ENCODE measurements at regions not wholly inside any gene's neighbourhood (a gene's known extent, or its start where the extent isn't known, plus 50 kb on each side); places are given as distances from the start of the nearest gene placed in this dataset.

DNA sequence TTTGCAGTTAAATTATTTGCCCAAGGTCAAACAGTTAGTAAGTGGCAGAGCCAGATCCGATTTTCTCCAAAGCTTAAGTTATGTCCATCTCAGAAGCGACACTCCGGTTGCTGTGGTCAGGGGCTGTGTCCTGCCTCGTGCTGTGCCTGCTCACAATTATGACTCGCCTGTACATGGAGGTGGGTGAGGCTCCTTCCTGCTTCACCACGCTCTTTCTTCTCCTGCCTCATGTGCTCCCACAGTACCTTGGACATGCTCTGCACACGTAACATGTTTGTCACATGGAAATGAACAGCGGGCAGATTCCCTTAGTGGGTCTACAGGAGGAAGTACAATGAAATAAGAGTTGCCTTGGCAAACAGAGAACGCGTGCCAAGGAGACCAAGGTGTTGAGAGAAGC lies 62.2 kb upstream of the CCND2 start:
- TF ChIP-seq, protein P1, sequence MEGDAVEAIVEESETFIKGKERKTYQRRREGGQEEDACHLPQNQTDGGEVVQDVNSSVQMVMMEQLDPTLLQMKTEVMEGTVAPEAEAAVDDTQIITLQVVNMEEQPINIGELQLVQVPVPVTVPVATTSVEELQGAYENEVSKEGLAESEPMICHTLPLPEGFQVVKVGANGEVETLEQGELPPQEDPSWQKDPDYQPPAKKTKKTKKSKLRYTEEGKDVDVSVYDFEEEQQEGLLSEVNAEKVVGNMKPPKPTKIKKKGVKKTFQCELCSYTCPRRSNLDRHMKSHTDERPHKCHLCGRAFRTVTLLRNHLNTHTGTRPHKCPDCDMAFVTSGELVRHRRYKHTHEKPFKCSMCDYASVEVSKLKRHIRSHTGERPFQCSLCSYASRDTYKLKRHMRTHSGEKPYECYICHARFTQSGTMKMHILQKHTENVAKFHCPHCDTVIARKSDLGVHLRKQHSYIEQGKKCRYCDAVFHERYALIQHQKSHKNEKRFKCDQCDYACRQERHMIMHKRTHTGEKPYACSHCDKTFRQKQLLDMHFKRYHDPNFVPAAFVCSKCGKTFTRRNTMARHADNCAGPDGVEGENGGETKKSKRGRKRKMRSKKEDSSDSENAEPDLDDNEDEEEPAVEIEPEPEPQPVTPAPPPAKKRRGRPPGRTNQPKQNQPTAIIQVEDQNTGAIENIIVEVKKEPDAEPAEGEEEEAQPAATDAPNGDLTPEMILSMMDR (IDR thresholded peaks at IDR 0.05), result no peak
- Mint-ChIP-seq H3K27me3 (ENCODE audit: low read depth) (peaks cover 50% of the 10 kb centered on the region), H3K9me3 (ENCODE audit: low read depth) (no peaks in the 10 kb centered on the region), H3K36me3 (ENCODE audit: low read depth) (no peaks in the 10 kb centered on the region), H3K4me3 (ENCODE audit: unreplicated experiment) (no peak overlapping the region), H3K27ac (ENCODE audit: unreplicated experiment) (no peak overlapping the region), H3K4me1 (ENCODE audit: low read depth) (peaks cover 8% of the 10 kb centered on the region)
- DNase-seq (ENCODE audit: low spot score), result no peak

DNA sequence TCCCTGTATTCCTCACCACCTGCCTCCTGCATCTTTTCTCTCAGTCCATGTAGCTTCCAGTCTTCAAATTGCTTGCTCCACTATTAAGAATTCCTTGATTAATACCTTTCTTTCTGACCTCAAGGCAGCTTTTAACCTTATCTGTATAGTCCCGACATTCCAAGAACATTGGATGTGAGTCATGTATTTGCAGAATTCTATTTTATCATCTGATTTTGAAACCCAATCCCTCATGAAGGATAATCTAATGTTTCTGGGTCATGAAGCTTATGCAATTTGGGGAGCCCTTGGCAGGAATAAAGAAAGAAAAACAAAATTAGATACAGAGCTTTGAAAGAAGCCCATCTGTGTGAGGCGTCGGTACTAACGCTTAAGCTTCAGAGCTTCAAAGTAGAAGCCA lies 63.4 kb upstream of the CCND2 start:
- TF ChIP-seq, protein P1 (IDR thresholded peaks at IDR 0.05), result no peak
- peaks cover 52% of the 10 kb centered on the region for H3K27me3 Mint-ChIP-seq (ENCODE audit: low read depth)
- no peaks in the 10 kb centered on the region for H3K9me3 Mint-ChIP-seq (ENCODE audit: low read depth)
- H3K27ac Mint-ChIP-seq (ENCODE audit: unreplicated experiment), result no peak overlapping the region
- no peak overlapping the region for H3K4me3 Mint-ChIP-seq (ENCODE audit: unreplicated experiment)
- H3K36me3 Mint-ChIP-seq (ENCODE audit: low read depth), result no peaks in the 10 kb centered on the region
- peaks cover 3% of the 10 kb centered on the region for H3K4me1 Mint-ChIP-seq (ENCODE audit: low read depth)
- no peak for DNase-seq (ENCODE audit: low spot score)

DNA sequence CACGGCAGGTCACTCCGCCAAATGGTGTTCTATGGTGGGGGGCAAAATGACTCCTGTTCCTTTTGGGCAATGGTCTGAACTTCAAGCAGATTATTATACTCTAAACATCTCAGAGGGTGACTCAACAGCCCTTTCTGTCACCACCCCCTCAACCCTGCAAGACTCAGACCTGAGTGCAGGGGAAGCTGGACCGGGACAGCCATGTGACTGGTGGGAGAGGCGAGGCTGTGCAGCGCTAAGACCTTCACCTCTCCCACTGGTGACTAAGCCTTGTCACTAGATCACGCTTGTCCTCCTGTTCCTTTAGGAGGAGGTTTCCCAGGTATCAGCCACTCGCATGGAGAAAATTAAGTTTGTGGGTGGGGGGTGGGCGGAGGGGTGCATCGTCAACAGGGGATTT lies 67.1 kb upstream of the CCND2 start:
- Mint-ChIP-seq H3K4me1 (ENCODE audit: low read depth) (no peaks in the 10 kb centered on the region), H3K27me3 (ENCODE audit: low read depth) (peaks cover 63% of the 10 kb centered on the region), H3K9me3 (ENCODE audit: low read depth) (no peaks in the 10 kb centered on the region), H3K27ac (ENCODE audit: unreplicated experiment) (no peak overlapping the region), H3K36me3 (ENCODE audit: low read depth) (no peaks in the 10 kb centered on the region), H3K4me3 (ENCODE audit: unreplicated experiment) (no peak overlapping the region)
- no peak for DNase-seq (ENCODE audit: low spot score)
- TF ChIP-seq, protein P1 (IDR thresholded peaks at IDR 0.05), result no peak

DNA sequence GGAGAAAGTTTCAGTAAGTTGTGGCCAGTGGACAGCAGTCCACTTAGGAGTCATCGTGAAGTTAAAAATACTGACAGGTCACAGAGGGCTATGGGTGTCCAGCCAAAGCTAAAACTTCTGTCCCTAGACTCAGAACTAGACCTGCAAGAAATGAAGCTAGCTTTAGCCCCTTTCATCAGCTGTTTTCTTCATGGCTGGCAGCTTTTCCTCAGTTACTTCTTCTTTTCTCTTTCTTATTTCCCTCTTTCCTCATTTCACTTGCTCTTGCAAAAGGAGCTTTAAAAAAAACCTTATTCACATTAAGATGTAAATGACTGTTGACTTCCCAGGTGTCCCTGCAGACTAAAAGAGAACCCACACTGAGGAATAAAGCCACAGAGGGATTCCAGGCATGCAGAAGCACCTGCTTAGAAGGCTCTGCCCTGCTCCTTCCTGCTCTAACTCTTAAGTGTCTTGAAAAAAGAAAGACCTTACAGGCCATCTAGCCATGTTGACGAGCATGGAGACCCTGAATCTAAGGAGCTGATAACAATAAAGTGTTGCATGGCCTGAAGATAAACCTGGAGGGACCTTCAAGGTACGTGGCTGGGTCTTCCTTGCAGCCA lies 69.7 kb upstream of the CCND2 start:
- no peaks in the 10 kb centered on the region for H3K4me1 Mint-ChIP-seq (ENCODE audit: low read depth)
- peaks cover 58% of the 10 kb centered on the region for H3K27me3 Mint-ChIP-seq (ENCODE audit: low read depth)
- no peaks in the 10 kb centered on the region for H3K36me3 Mint-ChIP-seq (ENCODE audit: low read depth)
- no peak overlapping the region for H3K27ac Mint-ChIP-seq (ENCODE audit: unreplicated experiment)
- TF ChIP-seq, protein P1 (IDR thresholded peaks at IDR 0.05), result no peak
- H3K4me3 Mint-ChIP-seq (ENCODE audit: unreplicated experiment), result no peak overlapping the region
- DNase-seq (ENCODE audit: low spot score), result no peak
- H3K9me3 Mint-ChIP-seq (ENCODE audit: low read depth), result no peaks in the 10 kb centered on the region

DNA sequence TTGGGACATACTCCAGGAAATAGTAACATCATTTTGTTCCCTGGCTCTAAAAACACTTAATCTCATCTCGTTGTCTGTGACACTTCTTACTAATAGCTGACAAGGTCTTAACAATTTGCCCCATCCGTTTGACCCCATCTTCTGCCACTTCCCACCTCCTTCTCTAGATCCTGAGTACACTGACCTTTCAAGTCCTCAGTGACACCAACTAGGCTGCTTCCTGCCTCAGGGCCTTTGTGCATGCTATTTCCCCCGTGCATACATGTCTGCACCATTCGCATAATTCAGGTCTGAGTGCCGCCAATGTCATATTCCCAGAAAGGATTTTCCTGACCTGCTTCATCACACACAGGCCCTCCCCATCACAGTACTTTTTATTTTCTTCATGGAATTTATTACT lies 70.6 kb upstream of the CCND2 start:
- Mint-ChIP-seq H3K27ac (ENCODE audit: unreplicated experiment) (no peak overlapping the region), H3K4me1 (ENCODE audit: low read depth) (no peaks in the 10 kb centered on the region), H3K36me3 (ENCODE audit: low read depth) (no peaks in the 10 kb centered on the region), H3K9me3 (ENCODE audit: low read depth) (peaks cover 5% of the 10 kb centered on the region), H3K27me3 (ENCODE audit: low read depth) (peaks cover 59% of the 10 kb centered on the region), H3K4me3 (ENCODE audit: unreplicated experiment) (no peak overlapping the region)
- DNase-seq (ENCODE audit: low spot score), result no peak
- TF ChIP-seq, protein P1 (IDR thresholded peaks at IDR 0.05), result no peak
